Thyroid gland (tissue), 4 donors: ENCODE measurements at regions not wholly inside any gene's neighbourhood (a gene's known extent, or its start where the extent isn't known, plus 50 kb on each side); places are given as distances from the start of the nearest gene placed in this dataset.

ENCODE experiments used
- DNase-seq, 2 donors: peaks; one replicate each; pipeline ENCODE4 v3.0.0-alpha.2; 2019
- H3K27ac ChIP-seq, 3 donors: fragments of 200-600 bp; sonication (generic); 1 replicate in 2 of 3; 2 replicates in 1 of 3; pipeline ENCODE4 v1.5.1; 2016 to 2019; ENCODE audit warnings: mild to moderate bottlenecking in 1 of 3, moderate library complexity in 1 of 3
- H3K27me3 ChIP-seq: fragments of 200-600 bp; sonication (generic); one replicate; pipeline ENCODE4 v1.5.1; 2019
- H3K36me3 ChIP-seq, 2 donors: fragments of 200-600 bp; sonication (generic); one replicate each; pipeline ENCODE4 v1.5.1; 2016 to 2019
- H3K4me1 ChIP-seq, 2 donors: fragments of 200-600 bp; sonication (generic); one replicate each; pipeline ENCODE4 v1.5.1; 2017 to 2019
- H3K4me3 ChIP-seq, 3 donors: fragments of 200-600 bp; sonication (generic); replicated peaks in 1 of 3; 1 replicate in 2 of 3; 2 replicates in 1 of 3; pipeline ENCODE4 v1.5.1; 2016; ENCODE audit warnings: mild to moderate bottlenecking in 1 of 3
- H3K9me3 ChIP-seq: fragments of 200-600 bp; sonication (generic); one replicate; pipeline ENCODE4 v1.5.1; 2017
- POLR2A ChIP-seq, 2 donors: fragments of 450-650 bp; IDR thresholded peaks; one replicate each; pipeline ENCODE4 v1.6.1; 2017; ENCODE audit warnings: antibody characterized with exemption in 2 of 2, mild to moderate bottlenecking in 2 of 2, moderate library complexity in 1 of 2
- WGBS, 2 donors: methylation state at CpG; one replicate each; pipeline ENCODE4 v1.1.5; 2017; 5-methylcytosine and 5-hydroxymethylcytosine counted together
- intact Hi-C: fragments of 100-400 bp; cut with DNase I; formaldehyde crosslinking; loops from one replicate; pipeline ENCODE4 v1.15.1; 2023
- TF ChIP-seq, protein P1 (sequence below), 6 experiments: fragments of 200-600 bp in 3 of 6; fragments of 450-650 bp in 3 of 6; sonication (generic) in 3 of 6; IDR thresholded peaks; one replicate each; pipeline ENCODE4 v1.5.1; 2016 to 2019; ENCODE audit warnings: antibody characterized with exemption in 6 of 6, mild to moderate bottlenecking in 2 of 6, inconsistent platforms in 1 of 6, moderate library complexity in 1 of 6

GRCh38 chrY:8644926-8645325, 692.3 kb upstream of the TSPY4 start:
- Histone ChIP-seq H3K27me3 (no peaks in the 10 kb centered on the region), H3K36me3 (no peaks in the 10 kb centered on the region), H3K4me1 (no peaks in the 10 kb centered on the region), H3K4me3 (no peak overlapping the region), H3K9me3 (no peaks in the 10 kb centered on the region), H3K27ac (no peak overlapping the region)
- 74 to 89% methylated on average over 2 to 3 of the region's 3 CpGs for WGBS, 2 donors
- intact Hi-C loops, result no loop called here
- DNase-seq, result no peak
- TF ChIP-seq, protein P1, sequence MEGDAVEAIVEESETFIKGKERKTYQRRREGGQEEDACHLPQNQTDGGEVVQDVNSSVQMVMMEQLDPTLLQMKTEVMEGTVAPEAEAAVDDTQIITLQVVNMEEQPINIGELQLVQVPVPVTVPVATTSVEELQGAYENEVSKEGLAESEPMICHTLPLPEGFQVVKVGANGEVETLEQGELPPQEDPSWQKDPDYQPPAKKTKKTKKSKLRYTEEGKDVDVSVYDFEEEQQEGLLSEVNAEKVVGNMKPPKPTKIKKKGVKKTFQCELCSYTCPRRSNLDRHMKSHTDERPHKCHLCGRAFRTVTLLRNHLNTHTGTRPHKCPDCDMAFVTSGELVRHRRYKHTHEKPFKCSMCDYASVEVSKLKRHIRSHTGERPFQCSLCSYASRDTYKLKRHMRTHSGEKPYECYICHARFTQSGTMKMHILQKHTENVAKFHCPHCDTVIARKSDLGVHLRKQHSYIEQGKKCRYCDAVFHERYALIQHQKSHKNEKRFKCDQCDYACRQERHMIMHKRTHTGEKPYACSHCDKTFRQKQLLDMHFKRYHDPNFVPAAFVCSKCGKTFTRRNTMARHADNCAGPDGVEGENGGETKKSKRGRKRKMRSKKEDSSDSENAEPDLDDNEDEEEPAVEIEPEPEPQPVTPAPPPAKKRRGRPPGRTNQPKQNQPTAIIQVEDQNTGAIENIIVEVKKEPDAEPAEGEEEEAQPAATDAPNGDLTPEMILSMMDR (IDR thresholded peaks at IDR 0.05), result no peak
- TF ChIP-seq POLR2A (IDR thresholded peaks at IDR 0.05), result no peak

DNA sequence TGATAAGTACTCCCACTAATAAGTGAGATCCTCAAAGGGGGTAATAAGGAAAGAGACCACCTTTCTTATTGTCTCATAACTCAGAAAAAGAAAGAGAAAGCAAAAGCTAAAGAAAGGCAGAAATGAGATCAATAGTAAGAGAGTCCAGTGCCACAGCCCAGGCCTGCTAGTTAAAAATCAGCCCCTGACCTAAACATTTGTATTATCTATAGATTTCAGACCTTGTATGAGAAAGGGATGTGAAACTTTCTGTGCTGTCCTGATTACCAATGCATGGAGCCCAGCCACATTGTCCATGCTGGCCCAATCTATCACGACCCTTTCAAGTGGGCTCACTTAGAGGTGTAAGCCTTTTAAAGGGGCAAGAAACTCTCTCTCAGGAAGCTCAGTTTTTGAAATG, 684.8 kb upstream of the TSPY4 start:
- intact Hi-C loops, result no loop called here
- WGBS, 2 donors, result 0 to 30% methylated on average over 1 of the region's 1 CpG
- DNase-seq, result no peak

DNA sequence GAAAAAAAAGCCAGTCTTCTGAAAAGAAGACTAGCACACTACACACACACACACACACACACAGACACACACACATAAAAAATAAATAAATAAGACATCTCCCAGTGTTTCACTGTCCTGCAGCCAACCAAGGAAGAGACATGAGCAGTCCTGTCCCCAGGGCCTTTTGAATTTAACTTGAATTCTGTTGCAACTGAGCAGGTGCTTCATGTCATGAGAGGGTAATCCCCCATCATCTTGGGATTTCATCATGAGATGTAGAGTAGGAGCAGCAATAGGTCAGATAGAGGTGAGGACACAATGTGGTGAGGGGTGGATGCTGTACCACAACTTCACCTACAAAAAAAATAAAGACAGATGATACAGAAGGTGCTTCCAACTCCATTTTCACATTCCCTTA, 682.2 kb upstream of the TSPY4 start:
- Histone ChIP-seq H3K4me1 (no peaks in the 10 kb centered on the region), H3K9me3 (no peaks in the 10 kb centered on the region), H3K27ac (no peak overlapping the region), H3K36me3 (no peaks in the 10 kb centered on the region), H3K27me3 (no peaks in the 10 kb centered on the region), H3K4me3 (no peak overlapping the region)
- TF ChIP-seq, protein P1 (IDR thresholded peaks at IDR 0.05), result no peak
- TF ChIP-seq POLR2A (IDR thresholded peaks at IDR 0.05), result no peak
- no peak for DNase-seq
- intact Hi-C loops, result no loop called here

More for the DNA sequence above, 684.8 kb upstream of the TSPY4 start:
- no peak for TF ChIP-seq POLR2A (IDR thresholded peaks at IDR 0.05)
- TF ChIP-seq, protein P1 (IDR thresholded peaks at IDR 0.05), result no peak
- no peaks in the 10 kb centered on the region for H3K36me3 ChIP-seq
- no peaks in the 10 kb centered on the region for H3K27me3 ChIP-seq
- H3K9me3 ChIP-seq, result no peaks in the 10 kb centered on the region
- H3K4me3 ChIP-seq, result no peak overlapping the region
- H3K4me1 ChIP-seq, result no peaks in the 10 kb centered on the region
- no peak overlapping the region for H3K27ac ChIP-seq

- intact Hi-C loops, result no loop called here
- Histone ChIP-seq H3K27ac (no peak overlapping the region), H3K4me1 (no peaks in the 10 kb centered on the region), H3K9me3 (no peaks in the 10 kb centered on the region), H3K27me3 (no peaks in the 10 kb centered on the region), H3K4me3 (no peak overlapping the region), H3K36me3 (no peaks in the 10 kb centered on the region)
- TF ChIP-seq, protein P1 (IDR thresholded peaks at IDR 0.05), result no peak
- no peak for TF ChIP-seq POLR2A (IDR thresholded peaks at IDR 0.05)
- DNase-seq, result no peak
Observed at GRCh38 chrY:8656101-8656500, 681.2 kb upstream of the TSPY4 start.

DNA sequence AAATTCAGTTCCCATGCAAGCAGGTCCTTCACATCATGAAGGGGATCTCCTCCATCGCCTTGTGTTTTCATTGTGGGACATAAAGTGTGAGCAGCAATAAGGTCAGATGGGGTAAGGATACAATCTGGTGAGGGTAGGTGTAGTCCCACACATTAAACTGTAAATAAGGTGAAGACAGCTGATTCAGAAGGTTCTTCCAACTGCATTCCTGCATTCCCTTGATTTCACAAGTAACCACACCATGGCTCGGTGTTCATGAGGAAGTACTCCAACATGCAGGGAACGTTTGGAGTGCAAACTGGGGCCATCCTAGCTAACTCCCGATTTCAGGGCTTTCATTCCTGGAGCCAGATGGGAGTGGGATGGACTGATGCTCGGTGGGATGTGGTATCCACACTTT, 680.7 kb upstream of the TSPY4 start:
- no peaks in the 10 kb centered on the region for H3K4me1 ChIP-seq
- H3K9me3 ChIP-seq, result no peaks in the 10 kb centered on the region
- no peak overlapping the region for H3K4me3 ChIP-seq
- no peak overlapping the region for H3K27ac ChIP-seq
- no peaks in the 10 kb centered on the region for H3K27me3 ChIP-seq
- no peak for DNase-seq
- 59 to 63% methylated on average over 5 of the region's 5 CpGs for WGBS, 2 donors
- TF ChIP-seq POLR2A (IDR thresholded peaks at IDR 0.05), result no peak
- TF ChIP-seq, protein P1 (IDR thresholded peaks at IDR 0.05), result no peak
- intact Hi-C loops, result no loop called here
- H3K36me3 ChIP-seq, result no peaks in the 10 kb centered on the region
